ENCODE measurements at regions not wholly inside any gene's neighbourhood (a gene's known extent, or its start where the extent isn't known, plus 50 kb on each side); places are given as distances from the start of the nearest gene placed in this dataset.
A peak's percentile ranks its signal among the peaks of the same experiment; 100 is the strongest.

- no peak for DNase-seq
Observed at GRCh38 chr15:62445244-62445643, 280.2 kb upstream of the C2CD4B start.

GRCh38 chr15:62446984-62447383 lies 281.9 kb upstream of the C2CD4B start:
- DNase-seq: no peak

GRCh38 chr15:62447742-62448141 lies 282.7 kb upstream of the C2CD4B start:
- no peak for DNase-seq

GRCh38 chr15:62449638-62450037 lies 284.6 kb upstream of the C2CD4B start:
- no peak for DNase-seq

GRCh38 chr15:62450061-62450460 lies 285.0 kb upstream of the C2CD4B start:
- no peak for DNase-seq

GRCh38 chr15:62452026-62452425 lies 286.9 kb upstream of the C2CD4B start:
- no peak for DNase-seq

GRCh38 chr15:62452667-62453066 lies 287.6 kb upstream of the C2CD4B start:
- DNase-seq: no peak

- no peak for DNase-seq
Observed at GRCh38 chr15:62453375-62453774, 288.3 kb upstream of the C2CD4B start.

- no peak for DNase-seq
Observed at GRCh38 chr15:62453981-62454380, 288.9 kb upstream of the C2CD4B start.

- no peak for DNase-seq
Observed at GRCh38 chr15:62454567-62455172, 289.6 kb upstream of the C2CD4B start.

GRCh38 chr15:62455441-62455921 lies 290.4 kb upstream of the C2CD4B start:
- DNase-seq: no peak

GRCh38 chr15:62456011-62456920 lies 291.2 kb upstream of the C2CD4B start:
- DNase-seq: no peak

GRCh38 chr15:62457100-62457499 lies 292.0 kb upstream of the C2CD4B start:
- DNase-seq: no peak

- DNase-seq: no peak
Observed at GRCh38 chr15:62459875-62460274, 294.8 kb upstream of the C2CD4B start.

- no peak for DNase-seq
Observed at GRCh38 chr15:62462268-62462667, 297.2 kb upstream of the C2CD4B start.

GRCh38 chr15:62462721-62463120 lies 297.6 kb upstream of the C2CD4B start:
- no peak for DNase-seq

- no peak for DNase-seq
Observed at GRCh38 chr15:62464705-62465104, 299.6 kb upstream of the C2CD4B start.

GRCh38 chr15:62465173-62465572 lies 300.1 kb upstream of the C2CD4B start:
- DNase-seq: no peak

GRCh38 chr15:62469478-62469873 lies 304.4 kb upstream of the C2CD4B start:
- no peak for DNase-seq

- DNase-seq: peak; percentile 32
Observed at GRCh38 chr15:62469874-62470688, 305.0 kb upstream of the C2CD4B start.

GRCh38 chr15:62472616-62473299 lies 307.7 kb upstream of the C2CD4B start:
- DNase-seq: no peak

- DNase-seq: no peak
Observed at GRCh38 chr15:62474021-62474770, 309.1 kb upstream of the C2CD4B start.

All from hindlimb muscle (tissue), 1 donor.